Skin of body (tissue), 1 donor: ENCODE measurements at regions not wholly inside any gene's neighbourhood (a gene's known extent, or its start where the extent isn't known, plus 50 kb on each side); places are given as distances from the start of the nearest gene placed in this dataset.

Source experiments
- DNase-seq: peaks from one replicate; lab custom pipeline; 2025; lab: John Stamatoyannopoulos, UW

DNA sequence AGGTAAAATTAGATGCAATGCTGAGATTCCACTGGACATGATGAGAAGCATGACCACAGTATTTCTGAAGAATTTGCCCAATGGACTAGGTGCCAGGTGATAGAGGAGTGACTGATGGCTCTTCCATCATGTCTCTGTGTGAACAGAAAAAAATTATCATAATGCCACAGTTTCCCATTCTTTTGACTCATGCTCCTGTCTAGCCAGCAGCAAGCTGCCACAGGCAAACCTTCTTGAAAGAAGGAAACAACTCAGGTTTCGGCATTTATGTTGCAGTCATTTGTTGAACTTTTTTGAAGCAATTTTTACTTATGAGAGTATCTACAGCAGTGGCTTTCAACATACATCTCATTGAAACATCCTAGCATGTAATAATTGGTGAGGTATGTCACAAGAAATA, 284.8 kb upstream of the CD180 start:
- no peak for DNase-seq

DNA sequence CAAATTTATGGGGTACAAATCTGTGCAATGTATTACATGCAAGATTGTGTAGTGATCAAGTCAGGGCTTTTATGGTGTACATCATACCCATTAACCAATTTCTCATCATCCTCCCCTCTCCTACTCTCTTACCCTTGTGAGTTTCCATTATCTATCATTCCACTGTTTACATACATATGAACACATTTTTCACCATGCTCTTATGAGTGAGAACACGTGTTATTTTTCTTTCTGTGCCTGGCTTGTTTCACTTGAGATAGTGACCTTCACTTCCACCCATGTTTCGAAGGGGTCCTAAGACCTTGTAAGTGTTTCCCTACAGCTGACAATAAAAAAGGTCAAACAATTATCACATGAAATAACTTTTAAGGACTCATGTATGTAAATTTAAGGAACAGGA, 281.7 kb upstream of the CD180 start:
- no peak for DNase-seq

DNA sequence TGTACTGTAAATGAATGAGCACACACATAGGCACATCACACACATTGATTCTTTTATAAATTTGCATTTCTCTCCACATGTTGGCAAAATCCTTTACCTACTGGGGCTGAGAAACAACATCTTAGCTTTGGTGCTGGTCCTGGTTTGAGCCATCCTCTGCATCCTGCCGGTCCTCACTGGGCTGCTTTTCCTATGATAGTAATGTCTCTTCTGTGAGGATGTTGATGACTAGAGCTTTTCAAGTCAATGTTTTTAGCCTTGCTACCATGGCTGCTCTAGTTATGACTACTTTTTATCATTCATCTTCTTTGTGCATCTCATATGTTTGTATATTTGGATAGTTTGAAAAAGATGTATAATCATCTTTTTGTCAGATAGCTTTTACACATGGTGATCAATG, 280.4 kb upstream of the CD180 start:
- no peak for DNase-seq

DNA sequence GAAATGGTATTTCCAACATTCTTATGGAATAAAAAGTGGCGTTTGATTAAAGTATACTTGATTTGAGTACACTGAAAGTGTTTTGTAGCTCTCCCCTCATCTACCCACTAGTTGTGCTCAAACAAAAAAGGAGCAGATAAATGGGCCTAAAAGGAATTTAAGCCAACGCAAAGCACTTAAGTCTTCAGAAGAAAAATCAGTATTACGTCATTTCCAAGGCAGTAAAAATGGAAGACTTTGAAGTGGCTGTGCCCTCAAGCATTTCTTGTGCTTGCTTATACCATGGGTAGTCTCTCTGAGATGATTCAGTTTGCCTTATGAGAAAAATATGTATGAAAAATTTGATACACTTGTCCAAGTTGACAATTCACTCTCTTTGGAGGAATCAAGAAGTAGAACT, 279.9 kb upstream of the CD180 start:
- DNase-seq = peak; percentile 50

DNA sequence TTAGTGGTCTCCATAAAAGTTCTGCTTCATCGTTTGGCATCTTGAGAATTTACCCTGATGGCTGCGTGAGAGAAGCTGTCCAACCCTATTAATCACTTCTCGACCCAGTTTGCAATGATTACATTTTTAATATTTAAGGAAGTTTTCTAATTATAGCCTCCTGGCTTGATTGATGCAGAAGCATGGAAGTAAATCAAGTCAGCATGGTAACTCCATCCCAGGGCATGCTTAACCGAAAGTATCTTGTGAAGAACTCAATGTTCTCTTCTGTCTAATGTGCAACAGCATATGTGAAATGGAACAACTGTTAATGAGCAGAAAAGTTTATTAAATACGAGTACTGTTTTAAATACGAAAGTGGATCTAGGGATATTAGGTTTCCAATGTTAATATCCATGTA, 278.9 kb upstream of the CD180 start:
- no peak for DNase-seq

DNA sequence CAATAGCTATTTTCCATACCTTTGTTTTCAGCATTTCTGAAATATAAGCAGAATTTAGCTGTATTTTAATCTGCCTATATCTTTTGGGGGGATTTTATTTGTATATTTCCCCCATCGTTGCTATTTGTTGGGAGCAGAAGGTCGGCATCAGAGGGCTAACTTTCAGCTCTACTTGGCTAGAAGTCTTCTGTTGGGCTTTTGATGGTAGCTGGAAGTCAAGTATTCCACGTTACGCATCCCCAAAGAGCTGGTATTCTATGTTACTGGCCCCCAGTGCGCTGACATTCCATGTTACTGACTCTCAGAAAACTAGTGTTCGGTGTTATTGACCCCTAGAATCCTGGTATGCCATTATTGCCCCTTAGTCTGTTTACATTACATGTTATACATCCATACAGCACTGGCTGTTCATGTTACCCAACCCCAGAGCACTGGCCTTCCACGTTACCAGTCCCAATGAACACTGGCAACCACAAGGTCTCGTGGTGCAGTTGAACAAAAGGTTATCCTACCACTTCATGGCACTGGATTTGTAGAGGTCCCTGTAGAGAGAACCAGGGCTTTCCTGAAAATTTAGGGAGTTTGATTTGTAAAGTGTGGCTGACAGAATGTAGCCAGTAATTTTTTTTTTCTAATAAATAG, 278.1 kb upstream of the CD180 start:
- no peak for DNase-seq

DNA sequence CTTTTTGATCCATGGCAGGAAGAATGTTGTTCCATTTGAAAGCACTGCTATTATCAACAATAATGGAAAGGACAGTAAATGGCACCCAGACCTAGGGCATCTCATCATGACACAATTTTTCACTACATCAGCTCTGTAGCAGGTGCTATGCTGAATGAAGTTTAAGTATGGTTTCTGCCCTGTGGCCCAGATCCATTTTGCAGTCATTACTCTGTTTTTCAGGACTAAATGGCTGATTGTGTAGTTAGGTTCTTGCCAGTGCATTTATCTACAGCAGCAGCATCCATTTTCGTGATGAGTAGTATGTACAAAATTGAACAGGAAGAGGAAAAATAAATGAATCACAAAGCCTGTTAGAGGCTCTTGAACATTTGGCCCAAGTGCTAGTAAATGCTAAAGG, 270.5 kb upstream of the CD180 start:
- no peak for DNase-seq

DNA sequence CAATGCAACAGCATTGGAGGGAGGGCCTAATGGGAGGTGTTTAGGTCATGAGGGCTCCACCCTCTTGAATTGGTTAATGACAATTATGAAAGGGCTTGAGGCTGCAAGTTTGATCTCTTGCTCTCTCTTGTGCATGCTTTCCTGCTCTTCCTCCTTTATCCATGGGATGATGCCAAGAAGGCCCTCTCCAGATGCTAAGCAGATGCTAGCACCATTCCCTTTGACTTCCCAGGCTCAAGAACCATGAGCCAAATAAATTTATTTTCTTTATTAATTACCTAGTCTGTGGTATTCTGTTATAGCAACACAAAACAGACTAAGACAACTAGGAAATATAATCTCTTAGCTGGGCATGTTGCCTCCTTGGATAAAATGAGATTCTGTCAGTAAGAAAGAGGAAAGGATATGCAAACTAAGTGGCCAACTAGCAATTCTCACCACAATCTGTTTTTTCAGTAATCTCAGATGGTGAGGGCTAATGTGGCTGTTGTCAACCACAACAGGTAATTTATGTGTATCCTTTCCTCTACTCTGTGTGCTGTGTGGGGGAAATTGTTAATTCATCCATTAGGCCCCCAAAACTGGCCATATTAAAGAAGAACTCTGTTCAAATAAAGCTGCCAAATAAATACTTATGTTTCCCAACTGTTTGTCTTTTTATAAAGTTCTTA, 269.1 kb upstream of the CD180 start:
- peak; percentile 60 for DNase-seq

DNA sequence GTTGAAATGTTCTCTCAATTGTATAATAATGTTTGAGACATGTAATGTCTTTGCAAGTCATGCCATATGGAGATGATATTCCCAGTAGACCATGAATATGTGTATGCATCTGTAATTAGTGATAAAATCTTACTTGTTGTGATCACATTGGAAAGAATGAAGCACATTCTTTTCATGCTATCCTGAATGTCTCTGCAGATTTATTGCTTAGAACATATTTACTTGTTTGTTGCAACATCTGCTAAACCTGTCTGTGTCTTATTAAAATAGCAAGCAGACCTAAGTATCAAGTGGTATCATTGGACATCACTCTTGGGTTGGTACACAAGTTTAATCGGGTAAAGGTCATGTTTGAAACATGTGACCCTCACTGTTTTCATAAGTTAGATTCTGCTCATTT, 265.5 kb upstream of the CD180 start:
- peak; percentile 91 for DNase-seq

DNA sequence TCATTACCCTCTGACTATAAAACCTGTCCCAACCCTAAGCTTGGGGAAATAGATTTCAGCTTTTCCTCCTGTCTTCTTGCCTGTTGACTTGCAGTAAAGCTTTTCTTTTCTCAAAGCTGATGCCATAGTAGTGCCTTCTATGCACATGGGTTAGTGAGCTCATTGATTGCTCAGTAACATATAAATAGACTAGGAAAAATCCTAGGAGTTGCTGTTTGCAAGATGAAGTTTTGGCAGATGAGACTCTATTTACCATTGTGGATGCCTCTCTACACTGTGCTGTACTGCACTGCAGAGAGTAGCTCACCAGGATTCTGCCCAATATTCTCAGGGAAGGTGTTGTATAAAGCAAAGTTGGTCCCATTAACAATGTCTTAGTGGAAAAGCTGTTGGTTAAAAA, 262.7 kb upstream of the CD180 start:
- no peak for DNase-seq

DNA sequence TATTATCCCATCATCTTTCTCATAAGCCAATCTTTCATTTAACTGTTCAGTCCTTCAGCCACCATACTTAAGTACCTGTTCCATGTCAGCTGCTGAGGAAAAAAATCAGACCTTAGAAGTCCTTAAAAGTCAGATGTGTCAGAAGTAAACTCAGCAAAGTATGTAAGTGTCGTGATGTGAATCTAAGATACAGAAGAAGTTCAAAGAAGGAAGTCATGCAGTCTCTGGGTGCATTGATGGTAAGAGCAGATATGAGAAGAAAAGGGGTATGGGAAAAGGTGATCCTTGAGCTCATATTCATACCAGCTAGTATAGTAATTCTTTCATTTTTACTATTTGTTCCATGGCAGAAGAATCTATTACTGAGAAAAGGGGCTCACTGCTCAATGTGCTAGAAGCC, 259.4 kb upstream of the CD180 start:
- DNase-seq = no peak

DNA sequence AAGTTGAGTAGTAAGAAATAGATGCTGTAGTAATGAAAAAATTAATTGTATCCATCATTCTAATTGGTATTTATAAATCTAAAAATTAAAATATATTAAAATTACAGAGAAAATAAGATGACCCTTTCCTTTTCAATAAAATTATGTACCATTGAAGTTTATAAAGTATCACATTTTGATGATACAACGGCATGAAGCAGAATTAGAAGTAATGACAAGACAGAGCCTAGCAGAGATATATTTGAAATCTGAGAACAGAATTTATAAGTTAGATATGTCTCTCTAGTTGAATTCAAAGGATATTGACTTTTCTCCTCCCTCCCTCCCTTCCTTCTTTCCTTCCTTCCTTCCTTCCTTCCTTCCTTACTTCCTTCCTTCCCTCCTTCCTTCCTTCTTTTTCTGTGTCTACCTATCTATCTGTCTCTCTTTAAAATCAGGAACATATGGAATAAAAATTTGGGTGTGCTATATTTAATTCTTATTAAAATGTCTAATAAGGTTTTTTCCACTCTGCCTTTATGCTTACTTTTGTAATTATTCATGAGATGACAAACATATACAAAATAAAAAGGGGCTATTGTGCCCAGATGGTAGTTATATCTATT, 258.5 kb upstream of the CD180 start:
- DNase-seq = no peak

DNA sequence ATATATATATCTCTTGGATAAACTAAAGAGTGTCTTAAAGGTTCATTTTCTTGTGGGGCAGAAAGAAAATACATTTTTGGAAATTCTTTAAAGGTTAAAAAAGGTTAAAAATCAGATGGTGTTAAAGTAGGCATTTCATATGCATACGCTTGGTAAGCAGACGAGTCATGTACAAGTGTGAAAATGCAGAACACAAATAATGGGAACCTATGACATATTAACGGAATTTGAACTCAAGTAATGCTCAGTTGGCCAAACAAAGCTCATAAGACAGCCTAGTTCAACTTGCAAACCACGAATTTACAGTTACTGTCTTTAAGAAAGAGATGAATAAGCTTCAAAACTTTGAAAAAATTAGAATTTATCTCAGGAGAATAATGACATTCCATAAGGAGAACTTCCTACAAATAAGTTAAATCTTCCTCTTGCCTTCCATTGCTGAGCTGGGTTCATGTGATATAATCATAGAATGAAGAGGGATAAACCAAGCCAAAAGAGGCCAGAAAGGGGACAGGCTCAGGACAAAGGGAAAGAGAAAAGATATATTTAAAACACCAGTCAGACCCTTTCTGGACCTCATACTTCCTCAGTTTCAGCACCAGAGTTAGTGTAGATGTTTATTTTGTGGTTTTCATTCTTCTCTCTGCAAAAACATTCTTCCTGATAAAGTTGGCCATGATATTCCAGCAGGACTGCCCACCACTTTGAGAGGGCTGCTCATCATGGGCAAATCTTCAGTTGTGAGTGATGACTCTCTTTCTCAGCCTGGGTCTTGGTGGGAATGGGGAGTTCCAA, 256.7 kb upstream of the CD180 start:
- DNase-seq = no peak

DNA sequence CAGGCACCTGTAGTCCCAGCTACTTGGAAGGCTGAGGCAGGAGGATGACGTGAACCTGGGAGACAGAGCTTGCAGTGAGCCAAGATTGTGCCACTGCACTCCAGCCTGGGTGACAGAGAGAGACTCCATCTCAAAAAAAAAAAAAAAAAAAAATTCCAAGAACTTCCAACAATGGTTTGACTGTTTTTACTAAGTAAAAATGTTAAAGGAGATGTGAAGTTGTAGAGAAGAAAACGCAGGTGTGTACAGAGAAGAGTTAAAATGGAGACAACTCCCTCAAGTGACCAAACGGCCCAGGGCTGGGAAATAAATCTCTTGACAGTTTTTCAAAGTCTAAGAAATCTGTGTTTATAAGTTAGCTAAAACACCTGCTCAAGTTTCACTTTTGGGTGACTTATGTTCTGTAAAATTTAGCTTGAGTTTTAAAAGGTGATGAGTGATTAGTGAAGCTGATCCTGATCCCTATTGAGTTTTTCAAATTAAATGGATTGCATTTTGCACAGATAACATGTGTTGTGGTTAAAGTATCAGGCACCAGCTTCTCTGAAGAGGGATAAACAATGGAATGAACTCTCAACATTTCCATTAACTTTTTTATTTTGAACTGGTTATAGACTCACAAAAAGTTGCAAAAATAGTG, 255.2 kb upstream of the CD180 start:
- no peak for DNase-seq

DNA sequence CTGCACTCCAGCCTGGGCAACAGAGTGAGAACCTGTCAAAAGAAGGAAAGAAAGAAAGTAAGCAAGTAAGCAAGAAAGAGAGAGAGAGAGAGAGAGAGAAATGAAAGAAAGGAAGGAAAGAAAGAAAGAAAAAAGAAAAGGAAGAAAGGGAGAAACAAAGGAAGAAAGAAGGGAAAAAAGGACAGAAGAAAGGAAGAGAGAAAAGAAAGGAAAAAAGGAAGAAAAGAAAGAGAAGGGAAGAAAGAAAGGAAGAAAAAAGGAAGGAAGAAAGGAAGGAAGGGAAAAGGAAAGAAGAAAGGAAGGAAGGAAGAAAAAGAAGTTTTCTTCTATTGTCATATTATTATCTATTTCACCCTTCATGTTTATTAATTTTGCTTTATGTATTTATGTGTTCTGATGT, 251.1 kb upstream of the CD180 start:
- DNase-seq = no peak

DNA sequence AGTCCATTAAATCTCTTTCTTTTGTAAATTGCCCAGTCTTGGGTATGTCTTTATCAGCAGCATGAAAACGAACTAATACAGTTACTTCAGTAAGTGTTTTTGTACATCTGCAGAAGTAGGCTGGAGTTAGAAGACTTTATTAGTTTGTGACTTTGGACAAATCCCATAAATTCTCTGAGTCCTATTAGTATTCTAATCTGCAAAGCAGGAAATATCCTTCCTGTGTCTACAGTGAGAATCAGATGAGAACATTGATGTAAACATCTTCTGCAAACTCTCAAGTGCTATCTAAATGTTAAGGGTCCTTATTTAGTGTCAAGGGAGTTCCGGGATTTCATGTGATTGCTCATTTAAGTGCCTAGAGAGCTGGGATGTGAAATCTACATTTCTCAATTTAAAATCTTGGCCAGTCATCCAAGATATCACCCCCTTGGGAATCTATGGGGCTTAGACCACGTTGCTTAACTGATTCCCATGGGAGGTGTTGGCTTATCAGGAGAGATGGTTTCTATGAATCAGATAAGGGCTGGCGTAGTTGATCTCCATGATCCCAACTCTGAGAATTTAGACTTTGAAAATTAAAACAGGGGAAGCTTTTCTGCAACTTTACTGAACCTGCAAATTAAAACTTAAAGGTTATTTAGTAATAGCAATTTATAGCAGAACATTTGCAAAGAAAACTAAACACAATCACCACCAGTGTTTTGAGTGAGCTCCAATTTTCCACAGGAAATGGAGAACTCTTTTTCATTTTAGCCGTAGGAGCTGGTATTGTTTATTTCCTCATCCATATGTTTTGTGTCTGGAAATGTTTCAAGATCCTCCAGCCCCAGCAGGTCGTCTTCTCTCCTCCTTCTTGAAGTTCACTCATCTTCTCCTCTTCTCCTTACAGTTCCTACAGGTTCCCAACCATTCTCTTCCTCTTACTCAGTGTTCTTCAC, 241.6 kb upstream of the CD180 start:
- peak; percentile 37 for DNase-seq

DNA sequence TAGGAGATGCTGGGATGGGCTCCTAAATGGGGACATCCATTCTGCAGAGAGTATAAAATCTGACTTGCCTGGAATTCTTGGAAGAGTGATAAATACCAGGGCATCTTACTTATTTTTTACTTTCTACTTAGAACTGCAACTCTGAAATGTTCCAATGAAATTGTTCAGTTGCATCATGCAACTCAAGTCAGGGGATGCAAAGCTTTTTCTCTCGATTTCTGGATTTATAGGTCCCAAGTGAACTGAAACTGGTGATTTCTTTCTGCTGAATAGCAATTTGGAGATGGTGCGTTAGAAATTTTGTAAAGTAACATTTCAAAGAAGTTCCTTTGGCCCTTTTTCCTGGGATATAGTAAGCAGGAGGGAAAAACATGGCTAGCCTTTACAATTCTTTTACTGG, 238.4 kb upstream of the CD180 start:
- peak; percentile 57 for DNase-seq

DNA sequence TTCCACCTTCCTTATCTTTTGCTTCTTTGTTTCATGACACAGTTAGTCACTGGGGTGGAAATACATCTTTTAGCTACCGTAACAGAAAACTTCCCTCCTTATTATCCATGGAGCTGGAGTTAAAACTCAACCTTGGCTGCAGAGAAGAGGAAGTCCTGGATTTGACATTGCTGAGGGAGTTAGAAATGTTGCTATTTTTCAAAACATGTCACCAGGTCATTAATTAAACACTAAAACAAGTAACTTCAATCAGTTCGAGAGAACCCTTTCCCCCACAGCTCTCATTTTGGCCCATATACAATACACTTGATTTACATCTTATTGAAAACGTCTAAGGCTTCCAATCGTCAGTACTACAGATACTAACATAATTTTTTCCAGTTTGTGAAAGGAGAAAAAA, 237.9 kb upstream of the CD180 start:
- peak; percentile 70 for DNase-seq

DNA sequence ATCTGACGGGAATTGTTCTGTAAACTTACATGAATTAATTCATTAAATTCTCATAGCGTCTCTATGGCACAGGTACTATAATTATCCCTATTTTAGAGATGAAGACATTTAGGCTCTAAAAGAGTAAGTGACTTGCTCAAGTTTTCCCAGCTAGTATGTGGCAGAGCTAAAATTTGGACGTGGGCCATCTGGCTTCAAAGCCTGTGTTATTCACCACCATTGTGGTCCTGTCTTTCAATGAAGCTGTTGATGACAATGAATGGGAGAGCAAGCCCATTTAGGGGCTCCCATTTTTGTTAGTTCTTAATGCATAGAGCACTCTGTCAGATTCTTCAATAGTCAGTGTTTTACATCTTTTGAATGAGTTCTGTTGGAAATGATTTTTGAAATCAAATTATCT, 236.0 kb upstream of the CD180 start:
- DNase-seq = no peak

DNA sequence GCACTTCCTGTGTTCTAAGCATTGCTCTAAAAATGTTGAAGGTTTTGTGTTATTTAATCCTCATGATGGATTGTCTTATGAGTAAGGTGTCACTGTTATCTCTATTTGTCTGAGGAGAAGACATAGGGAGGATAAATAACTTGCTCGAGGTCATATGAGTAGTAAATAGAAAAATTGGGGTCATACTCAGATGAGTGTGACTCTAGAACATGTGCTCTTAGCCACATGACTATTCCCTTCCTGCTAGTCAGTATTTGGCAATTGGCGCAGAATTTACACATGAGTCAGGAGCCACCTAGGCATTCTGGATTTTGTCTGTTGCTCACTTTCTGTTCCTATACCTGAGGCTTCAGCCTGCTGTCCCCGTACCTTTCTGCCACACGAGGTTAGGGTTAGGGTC, 234.6 kb upstream of the CD180 start:
- no peak for DNase-seq

DNA sequence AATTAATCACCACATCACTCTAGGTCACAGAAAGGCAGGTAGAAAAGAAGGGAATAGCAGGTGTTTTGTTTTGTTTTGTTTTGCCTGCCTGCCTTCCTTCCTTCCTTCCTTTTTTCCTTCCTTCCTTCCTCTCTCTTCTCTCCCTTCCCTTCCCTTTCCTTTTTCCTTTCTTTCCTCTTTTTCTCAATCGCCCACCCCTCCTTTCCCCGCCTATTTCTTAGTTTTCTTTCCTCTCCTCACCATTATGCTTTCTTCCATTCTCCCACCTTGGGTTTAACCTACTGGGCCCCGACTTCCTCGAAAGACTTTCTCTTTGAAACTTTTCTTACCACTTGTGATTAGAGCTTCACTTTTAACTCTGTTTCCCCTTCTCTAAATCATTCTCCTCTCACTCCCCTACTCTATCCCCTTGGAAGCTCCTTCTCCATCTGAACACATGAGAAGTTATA, 231.3 kb upstream of the CD180 start:
- DNase-seq = no peak
